ENCODE measurements at regions not wholly inside any gene's neighbourhood (a gene's known extent, or its start where the extent isn't known, plus 50 kb on each side); places are given as distances from the start of the nearest gene placed in this dataset.

DNA sequence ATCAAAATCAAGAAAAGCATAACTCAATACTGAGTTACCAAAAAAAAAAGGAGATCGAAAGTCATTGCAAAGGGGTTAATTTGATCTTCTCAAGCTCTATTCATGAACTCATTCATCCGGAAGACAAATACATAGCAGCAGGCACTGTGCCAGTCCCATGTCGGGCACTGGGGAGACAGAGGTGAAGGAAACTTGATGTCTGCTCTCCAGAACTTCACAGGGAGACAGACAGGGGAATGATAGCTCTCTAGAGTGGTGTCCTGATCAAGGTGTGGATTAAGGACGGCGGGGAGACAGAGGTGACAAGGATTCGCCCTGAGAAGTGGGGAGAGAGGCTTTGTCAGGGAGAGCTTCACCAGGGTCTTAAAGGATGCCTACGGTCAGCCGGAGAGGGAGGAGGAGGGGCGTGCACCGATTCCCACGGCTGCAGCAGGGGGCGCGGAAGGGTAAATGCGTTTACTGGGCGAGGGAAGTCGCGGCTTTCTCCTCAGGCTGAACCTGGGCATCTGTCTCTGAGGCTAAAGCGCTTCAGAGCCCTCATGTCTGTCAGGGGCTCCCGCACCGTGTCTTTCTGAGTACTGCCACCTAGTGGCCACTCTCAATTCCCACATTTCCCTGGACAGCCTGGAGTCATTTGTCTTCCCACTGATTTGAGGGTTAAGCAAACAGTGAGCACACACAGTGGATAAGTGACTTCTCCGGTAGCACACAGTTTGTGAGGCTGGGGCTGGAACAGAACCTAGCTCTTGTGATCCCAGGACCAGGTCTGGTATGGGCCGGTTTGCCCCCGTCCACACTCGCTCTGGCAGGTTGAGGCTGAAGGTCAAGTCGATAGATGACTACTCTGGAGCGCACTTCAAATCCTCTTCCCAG is 152.8 kb downstream of the TENT5C start:
- no peaks in the 10 kb centered on the region for H3K79me2 ChIP-seq (ENCODE audit: control insufficient read depth, insufficient read depth, low read length)
- no peaks in the 10 kb centered on the region for H3K9me3 ChIP-seq (ENCODE audit: control insufficient read depth, insufficient read depth, low read depth, low read length)
- DNase-seq (ENCODE audit: low read depth in 2 of 2), result peak; percentile 76 to 84
- peaks cover 9% of the 10 kb centered on the region for H3K4me1 ChIP-seq (ENCODE audit: control insufficient read depth, extremely low read depth, insufficient read depth, low read length)
- TF ChIP-seq EZH2 (IDR thresholded peaks at IDR 0.05; ENCODE audit: low read length, missing control alignments), result no peak
- TF ChIP-seq, protein P1, sequence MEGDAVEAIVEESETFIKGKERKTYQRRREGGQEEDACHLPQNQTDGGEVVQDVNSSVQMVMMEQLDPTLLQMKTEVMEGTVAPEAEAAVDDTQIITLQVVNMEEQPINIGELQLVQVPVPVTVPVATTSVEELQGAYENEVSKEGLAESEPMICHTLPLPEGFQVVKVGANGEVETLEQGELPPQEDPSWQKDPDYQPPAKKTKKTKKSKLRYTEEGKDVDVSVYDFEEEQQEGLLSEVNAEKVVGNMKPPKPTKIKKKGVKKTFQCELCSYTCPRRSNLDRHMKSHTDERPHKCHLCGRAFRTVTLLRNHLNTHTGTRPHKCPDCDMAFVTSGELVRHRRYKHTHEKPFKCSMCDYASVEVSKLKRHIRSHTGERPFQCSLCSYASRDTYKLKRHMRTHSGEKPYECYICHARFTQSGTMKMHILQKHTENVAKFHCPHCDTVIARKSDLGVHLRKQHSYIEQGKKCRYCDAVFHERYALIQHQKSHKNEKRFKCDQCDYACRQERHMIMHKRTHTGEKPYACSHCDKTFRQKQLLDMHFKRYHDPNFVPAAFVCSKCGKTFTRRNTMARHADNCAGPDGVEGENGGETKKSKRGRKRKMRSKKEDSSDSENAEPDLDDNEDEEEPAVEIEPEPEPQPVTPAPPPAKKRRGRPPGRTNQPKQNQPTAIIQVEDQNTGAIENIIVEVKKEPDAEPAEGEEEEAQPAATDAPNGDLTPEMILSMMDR (conservative IDR thresholded peaks at IDR 0.05 in 1 of 2, IDR thresholded peaks at IDR 0.05 in 1 of 2; ENCODE audit: low read depth in 1 of 2, low read length in 2 of 2), result peak; percentile 79 to 83
- peak overlapping the region; percentile 26 to 81 (median 45) for H3K4me3 ChIP-seq (replicated peaks in 1 of 4; ENCODE audit: control extremely low read depth in 1 of 4, insufficient read depth in 1 of 4, low read depth in 3 of 4, low read length in 4 of 4)
- no peak overlapping the region for H3K9ac ChIP-seq (ENCODE audit: insufficient read depth, low read length)
- H3K27ac ChIP-seq (ENCODE audit: insufficient read depth, low read length), result peak overlapping the region; percentile 15
- H3K27me3 ChIP-seq (ENCODE audit: control insufficient read depth, insufficient read depth, low read length), result no peaks in the 10 kb centered on the region
- H4K20me1 ChIP-seq (ENCODE audit: control insufficient read depth, extremely low read depth, insufficient read depth, low read length), result no peaks in the 10 kb centered on the region
- H2AFZ ChIP-seq (ENCODE audit: low read length), result peak overlapping the region; percentile 86
- H3K4me2 ChIP-seq (ENCODE audit: extremely low read depth, insufficient read depth, low read length), result peak overlapping the region; percentile 79
- no peaks in the 10 kb centered on the region for H3K36me3 ChIP-seq (ENCODE audit: control insufficient read depth, insufficient read depth, low read length)

DNA sequence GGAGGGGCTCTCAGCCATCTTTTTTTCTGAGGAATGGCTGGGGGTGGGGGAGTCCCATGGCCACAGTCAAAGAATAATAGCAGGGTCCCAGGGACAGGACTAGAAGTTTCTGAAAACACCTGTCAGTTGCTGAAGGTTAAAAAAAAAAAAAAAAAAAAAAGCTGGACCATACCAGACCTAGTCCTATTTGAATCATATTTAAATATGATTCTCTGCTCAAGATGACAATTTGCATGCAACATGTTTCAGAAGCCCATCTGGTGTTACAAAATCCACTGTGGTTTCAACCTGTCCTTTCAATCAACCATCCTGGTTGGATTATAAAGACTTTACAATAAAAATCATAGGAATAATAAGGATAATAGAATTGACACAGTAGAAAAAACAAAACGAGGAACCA is 153.7 kb downstream of the TENT5C start:
- H3K36me3 ChIP-seq (ENCODE audit: control insufficient read depth, insufficient read depth, low read length), result no peaks in the 10 kb centered on the region
- H3K9me3 ChIP-seq (ENCODE audit: control insufficient read depth, insufficient read depth, low read depth, low read length), result no peaks in the 10 kb centered on the region
- TF ChIP-seq, protein P1 (conservative IDR thresholded peaks at IDR 0.05 in 1 of 2, IDR thresholded peaks at IDR 0.05 in 1 of 2; ENCODE audit: low read depth in 1 of 2, low read length in 2 of 2), result no peak
- no peaks in the 10 kb centered on the region for H4K20me1 ChIP-seq (ENCODE audit: control insufficient read depth, extremely low read depth, insufficient read depth, low read length)
- no peak overlapping the region for H3K9ac ChIP-seq (ENCODE audit: insufficient read depth, low read length)
- H3K4me2 ChIP-seq (ENCODE audit: extremely low read depth, insufficient read depth, low read length), result no peak overlapping the region
- H3K4me3 ChIP-seq (replicated peaks in 1 of 4; ENCODE audit: control extremely low read depth in 1 of 4, insufficient read depth in 1 of 4, low read depth in 3 of 4, low read length in 4 of 4), result no peak overlapping the region
- H3K27me3 ChIP-seq (ENCODE audit: control insufficient read depth, insufficient read depth, low read length), result no peaks in the 10 kb centered on the region
- H3K79me2 ChIP-seq (ENCODE audit: control insufficient read depth, insufficient read depth, low read length), result no peaks in the 10 kb centered on the region
- no peak overlapping the region for H3K27ac ChIP-seq (ENCODE audit: insufficient read depth, low read length)
- no peak for DNase-seq (ENCODE audit: low read depth in 2 of 2)
- H3K4me1 ChIP-seq (ENCODE audit: control insufficient read depth, extremely low read depth, insufficient read depth, low read length), result peaks cover 7% of the 10 kb centered on the region
- no peak overlapping the region for H2AFZ ChIP-seq (ENCODE audit: low read length)

GRCh38 chr1:117760069-117760468 is 154.2 kb downstream of the TENT5C start:
- H3K27me3 ChIP-seq (ENCODE audit: control insufficient read depth, insufficient read depth, low read length), result no peaks in the 10 kb centered on the region
- no peak overlapping the region for H2AFZ ChIP-seq (ENCODE audit: low read length)
- H3K4me3 ChIP-seq (replicated peaks in 1 of 4; ENCODE audit: control extremely low read depth in 1 of 4, insufficient read depth in 1 of 4, low read depth in 3 of 4, low read length in 4 of 4), result no peak overlapping the region
- no peaks in the 10 kb centered on the region for H3K79me2 ChIP-seq (ENCODE audit: control insufficient read depth, insufficient read depth, low read length)
- no peaks in the 10 kb centered on the region for H3K36me3 ChIP-seq (ENCODE audit: control insufficient read depth, insufficient read depth, low read length)
- H3K27ac ChIP-seq (ENCODE audit: insufficient read depth, low read length), result no peak overlapping the region
- H3K4me2 ChIP-seq (ENCODE audit: extremely low read depth, insufficient read depth, low read length), result no peak overlapping the region
- TF ChIP-seq, protein P1 (conservative IDR thresholded peaks at IDR 0.05 in 1 of 2, IDR thresholded peaks at IDR 0.05 in 1 of 2; ENCODE audit: low read depth in 1 of 2, low read length in 2 of 2), result no peak
- H3K9me3 ChIP-seq (ENCODE audit: control insufficient read depth, insufficient read depth, low read depth, low read length), result no peaks in the 10 kb centered on the region
- no peak for DNase-seq (ENCODE audit: low read depth in 2 of 2)
- no peaks in the 10 kb centered on the region for H4K20me1 ChIP-seq (ENCODE audit: control insufficient read depth, extremely low read depth, insufficient read depth, low read length)
- peaks cover 7% of the 10 kb centered on the region for H3K4me1 ChIP-seq (ENCODE audit: control insufficient read depth, extremely low read depth, insufficient read depth, low read length)
- H3K9ac ChIP-seq (ENCODE audit: insufficient read depth, low read length), result no peak overlapping the region
